GM03348 (cell line): ENCODE measurements at regions not wholly inside any gene's neighbourhood (a gene's known extent, or its start where the extent isn't known, plus 50 kb on each side); places are given as distances from the start of the nearest gene placed in this dataset.
A peak's percentile ranks its signal among the peaks of the same experiment; 100 is the strongest.

ENCODE experiments used
- DNase-seq: peaks from one replicate; pipeline ENCODE4 v3.0.0; 2012; ENCODE audit warnings: low spot score

DNA sequence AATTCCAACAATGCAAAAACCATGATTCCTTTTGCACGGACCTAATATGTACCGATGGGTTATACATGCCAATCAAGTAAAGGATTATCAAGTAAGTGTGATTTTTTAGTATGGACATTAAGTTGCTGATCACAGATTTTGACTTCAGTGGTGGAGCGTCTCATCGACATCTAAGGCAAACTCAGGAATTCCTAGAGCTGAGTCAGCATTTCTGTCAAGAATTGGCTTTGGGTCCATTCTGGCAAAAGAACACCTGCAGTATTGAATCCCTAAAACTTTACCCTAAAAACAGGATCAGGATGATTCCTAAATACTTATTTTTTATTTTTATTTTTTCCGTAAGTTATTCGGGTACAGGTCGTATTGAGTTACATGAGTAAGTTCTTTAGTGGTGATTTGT is 83.6 kb downstream of the HPGD start:
- no peak for DNase-seq

DNA sequence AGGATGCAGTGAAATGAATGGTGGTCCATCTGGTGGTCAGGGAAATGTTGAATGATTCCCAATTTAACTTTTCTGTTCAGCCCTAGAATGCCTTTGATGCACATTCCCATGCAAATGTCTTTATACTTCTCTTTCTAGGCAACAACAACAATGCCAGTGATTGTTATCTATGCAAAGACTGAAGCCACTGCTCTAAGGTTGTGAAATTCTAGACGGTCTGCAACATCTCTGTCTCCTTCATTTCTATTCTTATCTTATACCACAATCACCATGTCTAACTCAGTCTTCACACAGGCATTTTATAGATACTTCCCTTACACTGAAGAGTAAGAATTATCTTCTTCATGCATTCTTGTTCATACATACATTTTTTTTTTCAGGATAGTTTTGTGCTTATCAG is 84.5 kb downstream of the HPGD start:
- DNase-seq, result no peak

DNA sequence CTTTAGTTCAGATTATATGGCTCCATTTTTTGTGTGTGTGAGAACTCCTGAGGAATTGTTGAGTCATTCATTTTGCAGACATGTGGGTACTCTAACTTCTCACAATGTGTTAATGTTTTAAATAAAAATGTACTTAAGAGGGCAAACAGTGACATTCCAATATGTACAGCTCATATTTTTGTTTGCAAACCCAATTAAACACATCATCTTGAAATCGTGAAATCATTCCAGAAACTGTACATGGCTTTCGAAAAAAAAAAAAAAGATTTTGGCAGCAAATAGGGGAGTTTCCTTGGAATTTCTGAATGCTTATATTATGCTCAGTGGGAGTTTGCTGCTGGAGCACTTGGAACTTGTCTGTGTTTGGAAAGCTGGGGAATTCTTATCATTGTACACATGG is 85.0 kb downstream of the HPGD start:
- DNase-seq, result no peak

DNA sequence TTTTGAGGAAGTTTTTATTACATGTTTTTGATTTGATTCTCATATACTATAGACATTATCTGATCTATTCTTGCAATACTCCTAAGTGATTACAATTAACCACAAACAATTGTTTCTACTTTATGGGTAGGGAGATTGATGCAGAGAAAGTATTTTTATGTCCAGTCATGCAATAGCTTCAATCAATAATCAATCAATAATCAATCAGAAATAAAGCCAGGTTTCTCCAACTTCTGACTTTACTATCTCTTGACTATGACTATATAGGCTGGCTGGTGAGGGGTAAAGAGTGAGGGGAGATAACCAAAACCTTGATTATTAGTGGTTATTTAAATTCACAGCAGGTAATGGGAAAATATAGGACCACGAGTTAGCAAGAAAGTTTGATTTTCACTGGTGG is 85.9 kb downstream of the HPGD start:
- DNase-seq, result no peak

DNA sequence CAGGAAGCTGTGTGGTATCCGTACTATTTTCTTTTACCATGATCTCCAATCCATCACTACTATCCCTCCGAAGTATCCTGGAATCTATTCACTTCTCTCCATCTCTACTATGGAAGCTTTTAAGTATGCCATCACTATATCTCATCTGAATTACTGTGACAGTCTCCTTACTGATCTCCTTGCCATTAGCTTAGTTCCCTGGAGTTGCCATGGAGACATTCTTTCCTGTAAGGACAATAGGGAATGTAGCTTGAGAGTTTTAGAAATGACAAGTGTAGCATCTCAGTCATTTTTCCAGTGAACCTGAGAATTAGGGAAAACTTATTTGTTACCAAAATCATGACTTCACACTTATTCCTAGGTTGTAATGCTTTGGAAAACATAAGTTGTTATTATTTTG is 86.3 kb downstream of the HPGD start:
- DNase-seq, result no peak

DNA sequence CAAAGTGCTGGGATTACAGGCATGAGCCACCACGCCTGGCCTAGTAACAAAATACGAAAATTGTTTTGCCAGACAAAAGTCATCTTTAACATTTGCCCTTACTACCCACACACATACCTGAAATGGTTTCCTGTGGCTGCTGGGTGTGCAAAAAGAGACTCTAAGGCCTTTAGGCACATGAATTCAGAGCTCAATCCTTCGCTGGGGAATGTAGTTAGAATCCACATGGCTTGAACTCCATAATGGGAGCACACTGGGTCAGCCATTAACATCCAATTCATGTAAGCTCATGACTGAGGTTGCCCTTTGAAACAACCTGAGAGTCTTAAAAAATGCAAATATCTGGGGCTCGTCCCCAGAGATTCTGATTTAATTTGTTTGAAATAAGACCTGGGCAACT is 87.8 kb downstream of the HPGD start:
- no peak for DNase-seq

DNA sequence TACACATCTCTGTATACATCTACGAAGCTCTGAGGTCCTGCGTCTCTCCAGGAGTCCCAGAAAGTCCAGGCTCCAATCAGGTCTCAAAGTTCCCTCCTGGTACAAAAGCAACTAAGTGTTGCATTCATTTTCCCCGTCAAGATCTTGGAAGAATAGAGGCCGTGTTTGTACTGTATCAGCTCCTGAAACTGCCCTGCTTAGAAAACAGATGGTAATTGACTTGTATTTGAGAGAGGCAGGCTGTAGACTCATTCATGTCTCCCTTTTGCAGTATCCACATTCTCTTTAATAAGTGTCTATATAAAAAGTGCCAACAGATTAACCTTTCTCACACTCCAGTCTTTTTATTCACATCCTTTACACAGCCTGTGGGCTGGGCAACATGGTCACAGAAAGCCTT is 91.7 kb downstream of the HPGD start:
- DNase-seq, result no peak

DNA sequence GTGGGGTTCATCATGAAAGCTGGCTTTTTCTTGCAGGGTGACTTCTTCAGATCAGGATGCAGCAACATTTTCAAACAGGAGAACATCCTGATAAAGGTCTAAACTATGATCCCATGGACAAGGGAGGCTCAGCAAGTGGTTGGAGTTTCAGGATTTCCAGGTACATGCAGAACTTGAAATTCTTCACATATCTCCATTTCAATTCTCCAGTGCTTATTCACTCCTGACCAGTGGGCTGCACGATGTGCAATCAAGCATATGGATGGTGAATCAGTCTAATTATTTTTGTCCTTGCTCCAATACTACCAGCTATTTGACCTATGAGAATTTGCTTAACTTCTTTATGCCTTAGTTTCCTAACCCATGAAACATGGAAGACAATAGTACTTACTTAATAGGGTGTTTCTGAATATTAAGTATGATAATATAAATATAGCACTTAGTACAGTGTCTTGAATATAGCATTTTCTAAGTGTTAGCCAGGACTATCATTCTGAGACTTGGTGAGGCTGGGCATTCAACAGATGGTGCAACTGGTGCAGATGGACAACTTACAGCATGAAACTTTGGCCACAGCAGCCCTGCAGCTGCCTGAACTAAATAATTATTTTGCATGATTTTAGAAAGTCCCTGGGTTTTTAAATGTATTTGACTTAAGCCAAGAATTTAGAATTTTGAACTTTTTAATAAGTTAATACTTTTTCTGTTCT is 92.4 kb downstream of the HPGD start:
- no peak for DNase-seq

DNA sequence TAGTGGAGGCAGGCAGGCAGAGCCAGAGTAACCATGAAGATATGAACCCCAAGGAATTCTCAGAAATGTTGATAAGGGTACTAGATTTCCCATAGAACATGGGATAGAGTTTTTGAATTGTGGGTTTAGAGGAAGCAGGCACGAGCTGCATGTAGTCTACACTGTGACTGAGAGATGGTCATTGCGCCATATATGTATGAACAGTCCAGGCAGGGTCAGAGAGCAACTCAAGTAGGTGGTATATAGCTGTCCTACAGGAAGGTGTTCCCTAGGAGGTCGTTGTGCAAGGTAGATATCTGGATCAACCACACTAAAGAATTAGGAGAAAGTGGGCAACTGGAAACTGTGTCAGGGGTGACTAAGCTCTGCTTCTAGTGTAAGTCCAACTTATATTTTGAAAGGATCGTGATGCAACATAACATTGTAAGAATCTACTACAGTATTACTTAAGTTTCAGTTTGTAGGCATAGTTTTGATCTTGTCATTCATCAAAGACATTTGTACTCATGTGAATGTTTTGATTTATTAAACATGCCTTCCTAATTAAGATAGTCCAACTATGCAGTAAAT is 94.6 kb downstream of the HPGD start:
- no peak for DNase-seq

DNA sequence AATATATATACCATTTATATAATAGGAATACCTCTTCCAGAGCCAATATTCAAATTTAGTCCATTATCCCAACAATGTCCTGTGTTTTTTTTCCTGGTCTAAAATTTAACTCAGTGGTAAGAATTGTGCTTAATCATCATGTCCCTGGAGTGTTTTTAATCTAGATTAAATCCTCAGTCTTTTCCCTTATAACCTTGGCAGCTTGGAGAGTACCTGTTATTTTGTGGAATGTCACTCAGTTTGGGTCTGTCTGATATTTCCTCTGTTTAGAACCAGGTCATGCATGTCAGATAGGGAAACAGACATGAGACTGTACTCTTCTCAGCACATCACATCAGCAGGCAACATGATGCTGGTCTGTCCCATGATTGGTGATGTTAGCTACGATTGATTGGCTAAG is 96.6 kb downstream of the HPGD start:
- no peak for DNase-seq

DNA sequence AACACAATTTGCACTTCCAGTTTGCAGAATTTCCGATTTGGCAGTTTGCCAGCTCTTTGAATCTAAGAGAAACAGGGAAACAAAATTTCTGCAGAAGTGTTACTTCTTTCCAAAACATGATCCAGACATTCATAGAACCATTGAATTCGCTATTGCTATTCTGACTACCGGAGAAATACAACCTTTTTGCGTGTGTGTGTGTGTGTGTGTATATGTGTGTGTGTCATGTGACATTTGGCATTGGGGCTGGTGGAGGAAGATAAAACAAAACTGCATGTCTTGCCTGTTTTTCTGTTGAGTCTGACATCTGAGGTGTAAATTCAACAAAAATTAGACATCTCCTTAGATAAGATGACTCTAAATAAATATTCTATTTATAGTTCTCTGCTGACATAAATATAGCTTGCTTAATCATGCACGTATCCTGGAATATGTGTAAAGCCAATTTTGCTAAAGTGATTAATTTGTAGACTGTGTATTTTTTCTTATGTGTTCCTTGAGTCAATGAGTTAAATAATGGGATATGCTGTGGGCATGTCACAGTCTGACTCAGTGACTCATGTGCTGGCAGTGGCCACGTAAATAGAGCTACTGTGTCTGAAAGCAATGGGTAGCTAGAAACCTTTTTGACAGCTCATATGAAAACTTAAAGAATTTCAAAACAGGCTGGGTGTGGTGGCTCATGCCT is 98.9 kb downstream of the HPGD start:
- DNase-seq, result peak; percentile 36

DNA sequence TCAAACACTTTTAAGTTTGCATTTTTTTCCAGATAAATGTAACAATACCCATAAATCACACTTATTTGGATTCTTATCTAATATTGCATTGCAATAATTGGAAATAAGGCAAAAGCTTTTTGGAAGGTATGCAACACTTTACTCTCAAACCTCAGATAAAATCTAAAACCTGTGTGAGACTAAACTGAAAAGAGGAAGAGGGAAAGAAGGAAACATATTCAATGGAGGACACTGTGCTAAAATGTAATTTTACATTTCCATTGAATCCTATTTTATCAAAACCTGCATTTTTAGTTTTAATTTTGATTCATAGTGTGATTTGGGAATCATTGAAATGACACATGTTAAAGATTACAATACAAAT is 99.4 kb downstream of the HPGD start:
- no peak for DNase-seq

DNA sequence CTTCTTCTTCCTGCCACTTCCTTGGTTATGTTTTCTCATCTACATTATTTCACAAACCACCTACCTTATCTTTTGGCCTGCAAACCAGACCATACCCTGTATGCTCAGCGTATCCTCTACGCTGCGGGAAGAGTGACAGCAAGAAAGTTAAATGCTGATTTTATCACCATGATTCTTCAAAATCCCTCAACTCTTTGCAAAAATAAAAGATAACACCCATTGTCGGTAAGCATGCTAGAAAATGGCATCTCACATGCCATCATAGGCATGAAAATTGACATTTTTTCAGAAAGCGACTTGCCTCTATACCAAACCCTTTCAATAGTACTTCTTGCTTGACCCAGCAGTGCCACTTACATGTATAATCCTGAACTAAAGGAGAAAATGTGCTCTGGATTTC is 102.0 kb downstream of the HPGD start:
- DNase-seq, result no peak

DNA sequence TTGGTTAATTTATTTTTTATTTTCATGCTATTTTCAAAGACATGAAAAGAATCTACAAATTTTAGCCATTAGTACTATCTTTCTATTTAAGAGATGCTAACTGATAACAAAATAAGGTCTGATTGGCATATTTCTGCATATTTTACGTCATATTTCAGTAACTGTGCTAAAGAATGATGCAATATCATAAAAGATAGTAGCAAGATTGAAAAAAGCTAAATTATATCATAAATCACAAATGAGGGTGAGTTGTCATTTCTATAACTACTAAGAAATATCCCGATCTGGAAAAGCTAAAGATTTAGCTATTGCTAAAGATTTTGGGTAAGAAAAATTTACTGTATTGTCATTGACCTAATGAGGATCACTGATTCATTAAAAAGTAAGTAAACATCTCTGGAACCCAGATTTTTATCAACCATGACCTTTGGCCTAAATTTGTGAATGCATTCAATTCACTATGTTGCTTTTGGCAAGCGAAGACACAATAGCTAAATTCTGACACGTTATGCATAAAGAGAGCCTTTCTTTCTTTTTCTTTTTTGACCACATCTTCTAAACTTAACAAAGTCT is 103.6 kb downstream of the HPGD start:
- no peak for DNase-seq

DNA sequence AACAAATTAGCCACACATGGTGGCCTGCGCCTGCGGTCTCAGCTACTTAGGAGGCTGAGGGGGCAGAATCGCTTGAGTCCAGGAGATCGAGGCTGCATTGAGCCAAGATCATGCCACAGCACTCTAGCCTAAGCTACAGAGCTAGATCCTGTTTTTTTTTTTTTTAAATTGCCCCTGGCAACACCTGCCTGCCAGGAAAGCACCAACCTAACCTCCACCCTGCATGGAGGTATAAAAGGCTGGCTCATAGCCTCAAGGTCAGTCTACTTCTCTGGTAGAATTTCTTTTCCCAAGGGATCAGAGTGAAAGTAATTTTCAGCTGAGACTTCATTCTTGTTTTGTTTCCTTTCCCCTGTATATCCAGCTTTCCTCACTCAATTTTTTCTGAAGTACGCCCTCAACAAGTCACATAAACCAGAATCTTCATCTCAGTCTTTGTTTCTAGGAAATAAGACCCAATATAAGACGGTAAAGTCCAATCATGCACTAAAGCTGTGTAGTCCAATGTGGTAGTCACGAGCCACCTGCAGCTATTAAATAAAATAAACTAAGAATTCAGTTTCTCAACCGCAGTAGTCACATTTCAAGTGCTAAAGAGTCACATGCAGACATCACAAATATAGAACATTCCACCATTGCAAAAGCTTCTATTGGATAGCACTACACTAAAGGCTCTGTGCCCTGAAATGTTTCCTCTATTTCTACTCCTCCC is 113.3 kb downstream of the HPGD start:
- no peak for DNase-seq

DNA sequence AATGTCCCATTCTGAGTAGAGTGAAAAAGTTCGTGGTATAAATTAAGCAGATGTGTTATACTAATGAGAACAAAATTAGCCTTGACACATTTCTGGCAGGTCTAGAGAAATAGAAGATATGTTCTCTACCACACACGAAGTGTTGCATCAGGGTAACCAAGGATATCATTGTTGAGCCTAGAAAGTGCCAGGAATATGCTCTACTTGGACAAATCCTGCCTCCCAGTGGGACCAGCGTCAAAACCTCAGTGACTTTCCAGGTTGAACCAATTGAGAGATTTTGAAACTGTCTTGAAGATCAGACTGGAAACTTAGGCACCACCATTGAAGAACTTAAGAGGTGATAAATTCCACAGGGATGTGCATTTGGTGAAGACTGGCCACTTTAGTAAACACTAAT is 115.9 kb downstream of the HPGD start:
- DNase-seq, result no peak

DNA sequence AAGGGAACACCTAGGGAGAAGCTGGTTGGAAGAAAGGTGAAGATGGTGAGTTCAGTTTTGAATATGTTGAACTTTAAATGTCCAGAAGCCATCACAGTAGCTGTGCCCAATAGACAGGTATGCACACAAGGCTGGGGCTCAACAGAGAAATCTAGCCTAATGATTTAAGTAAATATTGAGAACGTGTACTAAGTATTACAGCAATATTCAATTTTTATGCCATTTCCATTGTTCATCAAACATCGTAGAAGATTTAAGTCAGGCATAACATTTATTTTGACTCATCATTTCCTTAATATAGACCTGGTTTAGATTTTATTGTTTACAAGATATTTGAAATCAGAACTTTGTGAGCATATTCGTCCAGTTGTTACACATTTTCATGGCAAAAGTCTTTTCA is 116.4 kb downstream of the HPGD start:
- no peak for DNase-seq

DNA sequence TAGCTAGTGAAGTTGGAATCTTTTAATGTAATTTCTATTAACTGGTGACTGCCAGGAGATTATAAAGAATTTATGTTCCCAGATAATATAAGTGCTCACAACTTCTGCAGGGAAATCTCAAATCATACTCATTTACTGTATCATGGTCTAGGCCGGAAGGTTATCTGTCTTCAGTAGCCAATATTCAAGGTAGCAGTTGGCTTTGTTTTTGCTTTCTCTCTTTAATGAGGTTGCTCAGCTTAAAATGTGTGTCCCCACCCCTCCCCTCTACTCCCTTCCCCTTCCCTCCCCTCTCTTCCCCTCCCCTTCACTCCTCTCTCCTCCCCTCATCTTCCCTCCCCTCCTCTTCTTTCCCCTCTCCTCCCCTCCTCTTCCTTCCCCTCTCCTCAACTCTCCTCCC is 117.6 kb downstream of the HPGD start:
- no peak for DNase-seq

DNA sequence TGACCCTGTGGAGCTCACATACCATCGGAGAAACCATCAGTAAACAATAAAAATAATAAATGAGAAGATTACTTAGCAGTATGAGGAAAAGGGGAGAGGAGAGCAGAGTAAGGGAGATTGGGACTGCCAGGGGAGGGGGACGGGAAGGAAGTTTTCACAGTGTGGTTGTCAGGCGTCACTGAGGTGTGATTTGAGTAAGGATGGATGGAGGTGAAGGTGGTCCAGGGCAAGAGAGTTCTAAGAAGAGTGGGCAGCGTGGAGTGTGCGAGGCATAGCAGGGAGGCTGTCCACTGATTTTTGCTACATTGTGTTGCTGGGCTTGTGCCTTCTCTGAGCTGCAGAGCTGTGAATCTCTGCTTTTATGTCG is 119.1 kb downstream of the HPGD start:
- DNase-seq, result no peak

DNA sequence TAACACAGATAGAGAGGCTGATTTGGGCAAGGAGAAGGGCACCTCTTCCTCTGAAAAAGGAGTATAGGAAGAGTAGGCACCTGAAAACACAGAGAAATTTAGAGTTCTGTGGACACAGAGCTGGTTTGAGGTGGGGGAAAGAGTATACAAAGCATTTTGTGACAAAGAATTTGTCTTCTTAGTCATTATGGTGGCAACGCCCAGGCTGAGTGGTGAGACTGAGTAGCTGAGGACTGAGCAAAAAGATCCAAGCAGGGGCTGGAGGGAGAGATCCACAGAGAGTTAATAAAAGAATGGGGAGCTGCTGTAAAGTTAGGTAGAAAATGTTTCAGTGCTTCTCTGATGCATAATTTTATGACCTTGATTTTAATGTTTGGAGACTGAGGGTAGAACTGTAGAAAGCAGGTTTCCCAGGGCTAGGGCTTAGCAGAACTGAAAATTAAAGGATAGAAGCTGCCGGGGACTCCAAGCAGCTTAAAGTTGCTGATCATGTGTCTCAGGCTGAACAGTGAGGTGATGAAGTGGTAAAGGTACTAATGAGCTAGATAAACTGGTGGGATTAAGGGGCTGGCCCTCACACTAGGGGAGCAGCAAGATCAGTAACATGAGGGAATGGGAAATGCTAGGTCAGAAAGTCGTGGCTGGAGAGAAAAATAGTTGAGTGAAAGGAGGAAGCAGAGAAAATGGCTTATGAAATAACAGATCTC is 118.9 kb downstream of the CEP44 start:
- no peak for DNase-seq

DNA sequence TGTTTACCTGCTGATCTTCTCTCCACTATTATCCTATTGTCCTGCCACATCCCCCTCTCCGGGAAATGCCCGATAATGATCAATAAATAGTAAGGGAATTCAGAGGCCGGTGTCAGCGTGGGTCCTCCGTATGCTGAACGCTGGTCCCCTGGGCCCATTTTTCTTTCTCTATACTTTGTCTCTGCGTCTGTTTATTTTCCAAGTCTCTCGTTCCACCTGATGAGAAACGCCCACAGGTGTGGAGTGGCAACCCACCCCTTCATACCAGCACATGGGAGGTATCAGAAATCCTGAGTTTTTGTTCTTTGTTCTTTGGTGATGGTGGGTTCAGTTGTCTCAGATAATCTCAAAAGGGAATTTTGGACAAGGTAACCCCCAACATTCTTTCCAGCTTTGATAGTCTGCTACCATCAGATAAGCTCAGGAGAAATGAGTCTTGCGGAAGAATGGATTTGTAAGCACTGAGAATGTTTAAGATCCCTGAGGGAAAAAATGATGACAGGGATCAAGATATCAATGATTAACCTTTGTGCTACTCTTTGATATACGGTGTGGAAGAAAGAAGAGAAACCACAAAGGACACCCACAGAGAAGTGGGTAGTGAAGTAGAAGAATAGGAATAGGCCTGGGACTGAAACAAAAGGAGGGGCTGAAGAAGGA is 117.9 kb downstream of the CEP44 start:
- DNase-seq, result no peak
